OCI-LY7 (cell line): ENCODE measurements at regions not wholly inside any gene's neighbourhood (a gene's known extent, or its start where the extent isn't known, plus 50 kb on each side); places are given as distances from the start of the nearest gene placed in this dataset.

Experiments
- CTCF ChIP-seq: fragments of 200-600 bp; sonication (generic); conservative IDR thresholded peaks from 2 replicates; pipeline ENCODE4 v1.5.1; 2014; ENCODE audit warnings: mild to moderate bottlenecking, antibody characterized with exemption, low read length, moderate library complexity, mixed read lengths
- EZH2phosphoT487 ChIP-seq: fragments of 200-600 bp; sonication (generic); IDR thresholded peaks from 2 replicates; pipeline ENCODE4 v1.6.1; 2018; ENCODE audit warnings: low read depth, borderline replicate concordance, mild to moderate bottlenecking, mixed run types, antibody characterized with exemption, low read length, moderate library complexity, mixed read lengths

GRCh38 chr6:126245077-126245476, 94.8 kb upstream of the CENPW start:
- TF ChIP-seq CTCF (no peak), EZH2phosphoT487 (no peak)
